ENCODE measurements at regions not wholly inside any gene's neighbourhood (a gene's known extent, or its start where the extent isn't known, plus 50 kb on each side); places are given as distances from the start of the nearest gene placed in this dataset.

DNA sequence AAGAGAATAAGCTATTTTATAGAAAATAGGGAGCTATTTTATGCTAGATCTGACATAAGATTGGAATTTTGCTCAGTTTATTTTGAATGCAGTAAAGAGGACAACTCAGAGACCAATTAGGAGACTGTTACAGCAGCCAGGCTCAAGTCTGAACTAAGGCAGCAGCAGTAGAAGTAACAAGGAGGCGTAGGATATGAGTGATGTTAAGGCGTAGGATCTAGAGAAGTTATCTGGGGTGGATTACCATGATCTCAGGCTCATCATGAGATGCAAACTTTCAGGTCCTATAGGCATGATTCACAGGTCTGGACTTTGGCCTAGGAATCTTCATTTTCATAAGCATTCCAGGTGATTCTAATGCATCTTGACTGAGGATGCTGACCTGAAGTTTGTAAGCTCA is 108.9 kb upstream of the BLID start:
- no peak for TF ChIP-seq POLR2A (IDR thresholded peaks at IDR 0.05)
- TF ChIP-seq, protein P1, sequence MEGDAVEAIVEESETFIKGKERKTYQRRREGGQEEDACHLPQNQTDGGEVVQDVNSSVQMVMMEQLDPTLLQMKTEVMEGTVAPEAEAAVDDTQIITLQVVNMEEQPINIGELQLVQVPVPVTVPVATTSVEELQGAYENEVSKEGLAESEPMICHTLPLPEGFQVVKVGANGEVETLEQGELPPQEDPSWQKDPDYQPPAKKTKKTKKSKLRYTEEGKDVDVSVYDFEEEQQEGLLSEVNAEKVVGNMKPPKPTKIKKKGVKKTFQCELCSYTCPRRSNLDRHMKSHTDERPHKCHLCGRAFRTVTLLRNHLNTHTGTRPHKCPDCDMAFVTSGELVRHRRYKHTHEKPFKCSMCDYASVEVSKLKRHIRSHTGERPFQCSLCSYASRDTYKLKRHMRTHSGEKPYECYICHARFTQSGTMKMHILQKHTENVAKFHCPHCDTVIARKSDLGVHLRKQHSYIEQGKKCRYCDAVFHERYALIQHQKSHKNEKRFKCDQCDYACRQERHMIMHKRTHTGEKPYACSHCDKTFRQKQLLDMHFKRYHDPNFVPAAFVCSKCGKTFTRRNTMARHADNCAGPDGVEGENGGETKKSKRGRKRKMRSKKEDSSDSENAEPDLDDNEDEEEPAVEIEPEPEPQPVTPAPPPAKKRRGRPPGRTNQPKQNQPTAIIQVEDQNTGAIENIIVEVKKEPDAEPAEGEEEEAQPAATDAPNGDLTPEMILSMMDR (IDR thresholded peaks at IDR 0.05) = no peak

All from adrenal gland (tissue), 5 donors.